ENCODE measurements at regions not wholly inside any gene's neighbourhood (a gene's known extent, or its start where the extent isn't known, plus 50 kb on each side); places are given as distances from the start of the nearest gene placed in this dataset.

DNA sequence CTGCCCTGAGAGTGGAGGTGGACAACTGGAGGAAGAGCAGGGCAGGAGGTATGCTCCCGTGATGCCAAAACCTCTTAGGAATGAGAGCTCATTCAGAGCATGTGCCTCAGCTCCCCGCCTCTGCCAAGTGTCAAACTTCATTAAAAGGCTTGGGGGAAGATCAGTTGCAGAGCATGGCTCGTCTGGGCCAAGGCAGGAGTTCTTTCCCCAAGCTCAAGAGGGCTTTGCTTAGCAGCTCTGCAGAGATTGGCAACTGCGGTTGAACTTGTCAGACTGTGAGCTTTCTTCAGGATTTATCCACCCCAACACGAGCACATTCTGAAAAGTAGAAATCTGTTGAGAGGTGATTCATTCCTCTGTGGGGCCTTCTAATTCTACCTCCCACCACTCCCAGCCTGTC is 248.1 kb downstream of the HS3ST3A1 start:
- TF ChIP-seq, protein P1, sequence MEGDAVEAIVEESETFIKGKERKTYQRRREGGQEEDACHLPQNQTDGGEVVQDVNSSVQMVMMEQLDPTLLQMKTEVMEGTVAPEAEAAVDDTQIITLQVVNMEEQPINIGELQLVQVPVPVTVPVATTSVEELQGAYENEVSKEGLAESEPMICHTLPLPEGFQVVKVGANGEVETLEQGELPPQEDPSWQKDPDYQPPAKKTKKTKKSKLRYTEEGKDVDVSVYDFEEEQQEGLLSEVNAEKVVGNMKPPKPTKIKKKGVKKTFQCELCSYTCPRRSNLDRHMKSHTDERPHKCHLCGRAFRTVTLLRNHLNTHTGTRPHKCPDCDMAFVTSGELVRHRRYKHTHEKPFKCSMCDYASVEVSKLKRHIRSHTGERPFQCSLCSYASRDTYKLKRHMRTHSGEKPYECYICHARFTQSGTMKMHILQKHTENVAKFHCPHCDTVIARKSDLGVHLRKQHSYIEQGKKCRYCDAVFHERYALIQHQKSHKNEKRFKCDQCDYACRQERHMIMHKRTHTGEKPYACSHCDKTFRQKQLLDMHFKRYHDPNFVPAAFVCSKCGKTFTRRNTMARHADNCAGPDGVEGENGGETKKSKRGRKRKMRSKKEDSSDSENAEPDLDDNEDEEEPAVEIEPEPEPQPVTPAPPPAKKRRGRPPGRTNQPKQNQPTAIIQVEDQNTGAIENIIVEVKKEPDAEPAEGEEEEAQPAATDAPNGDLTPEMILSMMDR (conservative IDR thresholded peaks at IDR 0.05; ENCODE audit: low read depth, low read length) = no peak
- TF ChIP-seq EZH2 (IDR thresholded peaks at IDR 0.05; ENCODE audit: low read length, unreplicated experiment) (no peak), EZH2phosphoT487 (IDR thresholded peaks at IDR 0.05; ENCODE audit: borderline replicate concordance, low read length) (no peak)
